RPMI7951 (cell line): ENCODE measurements at regions not wholly inside any gene's neighbourhood (a gene's known extent, or its start where the extent isn't known, plus 50 kb on each side); places are given as distances from the start of the nearest gene placed in this dataset.
"Not testable (repeated sequence)": the region's sequence is repeated elsewhere in the genome, so short reads cannot be mapped to it uniquely, and the experiment has no call there.

Source experiments
- DNase-seq: peaks from one replicate; pipeline ENCODE4 v3.0.0-alpha.2; 2012; ENCODE audit warnings: low read depth

DNA sequence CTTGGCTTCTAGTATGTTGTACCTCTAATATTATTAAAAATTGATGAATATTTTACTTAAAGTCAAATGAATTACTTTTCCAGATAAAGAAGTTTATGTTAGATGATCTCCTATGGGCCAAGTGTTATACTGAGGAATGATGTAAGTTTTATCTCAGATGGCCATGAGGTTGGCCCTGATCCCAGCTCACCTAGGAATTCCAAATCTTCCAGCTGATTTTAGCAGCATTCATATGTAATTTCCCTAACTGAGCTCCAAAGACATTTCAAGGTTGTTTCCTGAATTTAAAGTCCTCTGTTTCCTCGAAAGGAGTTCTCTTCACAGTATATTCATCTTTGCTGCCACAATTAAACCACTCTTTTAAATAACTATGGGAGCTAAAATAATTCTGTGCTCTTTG is 1670.4 kb upstream of the SPRY2 start:
- DNase-seq, result no peak

DNA sequence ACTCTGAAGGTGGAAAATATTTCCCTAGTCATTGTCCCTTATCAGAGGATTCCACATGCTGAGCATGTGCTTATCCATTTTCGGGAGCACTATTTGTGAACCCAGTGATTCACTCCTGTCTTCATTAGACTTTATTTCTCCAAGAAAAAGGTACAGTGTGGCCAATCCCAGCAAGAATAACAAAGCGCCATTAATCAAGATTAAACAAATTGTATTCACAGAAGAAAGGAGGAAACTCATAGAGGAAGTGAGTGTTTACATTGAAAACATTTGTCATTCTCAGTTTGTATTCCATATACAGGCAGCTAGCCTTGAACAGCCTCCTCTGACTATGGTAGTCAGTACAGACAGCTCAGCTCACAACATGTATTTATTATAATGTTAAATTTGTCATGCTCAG is 1669.9 kb upstream of the SPRY2 start:
- DNase-seq, result no peak

DNA sequence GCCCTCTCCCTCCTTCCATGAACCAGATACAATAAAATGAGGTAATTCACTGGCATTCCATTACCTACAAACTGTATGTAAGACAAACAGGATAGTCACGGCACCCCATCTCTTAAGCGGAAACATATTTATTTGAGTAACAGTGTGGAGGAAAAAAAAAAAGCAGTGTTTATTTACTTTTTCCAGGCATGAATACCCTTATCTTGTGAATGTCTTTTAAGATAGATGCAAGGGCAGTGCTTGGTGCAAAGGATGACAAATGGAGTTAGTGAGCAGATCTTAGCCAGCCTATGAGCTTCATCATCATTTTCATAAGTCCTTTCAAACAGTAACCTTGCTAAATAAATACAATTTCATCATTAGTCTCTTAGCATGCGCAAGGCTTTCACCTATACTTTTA is 1661.8 kb upstream of the SPRY2 start:
- no peak for DNase-seq

DNA sequence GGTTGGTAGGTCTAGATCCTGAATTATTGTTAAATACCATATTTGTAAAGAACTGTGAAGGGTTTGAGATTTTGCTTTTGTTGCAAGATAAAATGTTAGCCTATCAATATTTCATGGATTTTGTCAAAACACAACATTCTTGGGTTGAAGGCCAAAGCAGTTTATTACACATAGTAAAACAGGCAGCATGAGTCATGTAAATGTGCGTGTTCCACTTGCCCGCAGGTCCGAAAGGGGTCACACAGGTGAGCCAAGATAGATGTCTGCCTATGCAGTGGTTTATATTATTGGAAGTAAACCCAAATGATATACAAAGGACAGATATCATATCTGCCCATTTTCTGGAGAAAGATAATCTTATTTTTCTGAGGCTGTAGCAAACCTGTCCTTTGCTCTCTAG is 1654.4 kb upstream of the SPRY2 start:
- no peak for DNase-seq

DNA sequence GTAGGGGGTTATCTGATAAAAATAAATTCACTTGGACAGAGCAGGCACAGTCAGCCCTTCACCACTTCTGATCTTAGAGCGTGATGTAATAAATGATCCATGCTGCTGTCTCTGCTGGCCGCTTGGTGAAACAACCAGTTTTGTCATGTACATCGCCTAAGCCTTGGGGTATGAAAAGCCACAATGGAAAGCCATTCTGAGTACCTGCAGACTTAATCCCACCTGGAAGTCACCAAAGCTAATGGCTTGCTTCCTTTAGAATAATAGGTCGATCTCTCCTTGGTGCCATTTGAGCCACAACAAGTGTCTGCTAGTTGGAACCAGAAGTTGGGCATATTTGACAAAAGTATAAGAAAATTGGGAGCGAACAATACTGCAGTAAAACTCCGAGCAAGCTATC is 1649.7 kb upstream of the SPRY2 start:
- DNase-seq, result no peak

DNA sequence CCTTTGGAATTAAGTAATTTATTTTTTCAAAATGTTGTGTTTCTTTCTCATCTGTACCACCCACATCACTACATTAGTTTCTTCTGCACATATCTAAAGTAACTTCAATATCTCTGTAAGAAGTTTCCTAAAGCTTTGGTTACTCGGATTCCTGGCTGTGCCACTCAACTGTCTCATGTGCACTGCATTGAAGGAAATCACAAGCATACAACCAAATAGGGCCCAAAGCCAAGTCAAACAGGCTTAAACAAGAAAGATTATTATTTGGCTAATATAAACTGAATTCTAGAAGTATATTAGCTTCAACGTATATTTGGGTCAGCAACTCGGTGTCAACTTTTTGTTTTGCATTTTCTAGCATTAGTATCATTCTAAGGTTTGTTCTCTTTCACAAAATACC is 1647.6 kb upstream of the SPRY2 start:
- no peak for DNase-seq

DNA sequence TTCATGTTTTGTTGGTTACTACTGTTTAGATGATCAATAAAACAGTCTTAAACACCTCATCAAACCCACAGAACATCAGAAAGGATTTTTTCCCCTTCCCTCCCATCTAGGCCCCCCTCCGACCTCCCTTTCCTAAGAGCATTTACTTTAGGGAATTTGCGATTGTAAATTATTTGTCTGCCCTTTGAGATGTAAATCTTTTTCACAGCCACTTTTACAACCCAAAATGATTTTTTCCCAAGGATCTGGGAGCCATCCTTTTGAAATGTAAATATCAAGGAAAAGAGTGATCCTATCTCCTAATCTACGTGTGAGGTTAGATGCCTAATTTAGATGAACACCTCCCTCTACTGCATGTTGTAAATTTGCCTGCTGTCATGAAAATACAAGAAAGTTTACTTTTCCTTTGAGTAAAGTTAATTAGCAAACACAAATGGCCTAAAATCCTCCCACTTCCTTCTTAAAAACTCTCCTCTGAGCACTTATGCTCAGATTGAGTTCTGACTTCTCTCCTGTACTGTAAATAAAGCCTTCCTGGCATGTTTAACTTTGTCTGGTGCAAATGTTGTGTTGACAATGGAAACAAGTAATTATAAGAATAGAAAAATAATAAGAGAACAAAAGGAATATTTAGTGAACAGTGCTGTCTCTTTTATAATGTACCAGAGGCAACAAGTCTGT is 1646.9 kb upstream of the SPRY2 start:
- DNase-seq, result no peak

DNA sequence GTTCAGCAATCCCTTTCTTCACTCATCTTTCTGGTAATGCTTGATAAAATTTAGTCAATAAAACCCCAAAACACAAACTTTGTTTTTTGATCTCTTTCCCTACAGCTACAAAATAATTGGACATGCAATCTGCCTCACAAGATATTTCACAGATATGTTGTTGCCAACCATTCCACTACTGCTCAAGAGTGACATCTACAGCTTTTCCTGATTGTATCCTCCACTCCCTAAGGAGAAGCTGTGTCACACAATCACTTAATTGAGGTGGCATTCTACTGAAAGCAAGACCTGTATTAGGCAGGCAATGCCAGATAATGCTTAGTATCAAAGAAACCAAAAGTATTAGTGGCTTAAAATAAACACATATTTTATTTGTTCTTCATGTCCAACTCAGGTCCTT is 1646.2 kb upstream of the SPRY2 start:
- DNase-seq, result no peak

DNA sequence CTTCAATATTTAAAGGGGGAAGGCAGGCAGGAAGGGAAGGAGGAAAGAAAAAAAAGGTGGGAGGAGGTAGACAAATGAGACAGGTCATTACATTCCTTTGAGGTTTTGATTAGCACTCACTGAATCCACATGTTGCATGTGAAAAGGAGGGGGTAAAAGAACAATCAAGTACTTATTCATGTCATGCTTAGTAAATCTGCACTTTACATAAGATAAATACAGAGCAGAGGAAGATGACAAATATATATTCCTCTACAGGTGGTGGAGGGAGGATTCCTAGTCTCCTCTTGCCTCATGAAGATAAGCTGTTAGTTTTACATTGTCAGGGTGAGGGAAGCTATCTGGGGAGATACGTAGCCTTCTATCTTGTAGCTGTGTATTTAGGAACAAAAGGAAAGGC is 1645.4 kb upstream of the SPRY2 start:
- no peak for DNase-seq

DNA sequence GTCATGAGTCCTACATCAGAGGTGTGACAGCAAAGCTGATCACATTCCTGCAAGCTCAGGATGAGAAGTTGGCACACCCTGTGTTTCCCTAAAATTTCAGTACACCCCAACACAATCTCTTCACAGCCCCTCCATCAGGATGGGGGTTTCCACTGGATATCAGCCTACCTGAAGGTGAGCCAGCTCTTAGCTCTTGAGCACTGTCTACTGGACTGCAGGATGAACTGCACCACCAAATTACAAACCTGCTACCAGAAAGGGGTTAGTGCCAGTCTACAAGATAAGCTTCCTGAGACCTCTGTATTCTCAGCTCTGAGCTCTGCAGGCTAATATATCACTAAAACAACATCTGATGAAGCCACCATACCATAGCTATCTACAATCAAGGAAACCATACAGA is 1616.2 kb upstream of the SPRY2 start:
- no peak for DNase-seq

DNA sequence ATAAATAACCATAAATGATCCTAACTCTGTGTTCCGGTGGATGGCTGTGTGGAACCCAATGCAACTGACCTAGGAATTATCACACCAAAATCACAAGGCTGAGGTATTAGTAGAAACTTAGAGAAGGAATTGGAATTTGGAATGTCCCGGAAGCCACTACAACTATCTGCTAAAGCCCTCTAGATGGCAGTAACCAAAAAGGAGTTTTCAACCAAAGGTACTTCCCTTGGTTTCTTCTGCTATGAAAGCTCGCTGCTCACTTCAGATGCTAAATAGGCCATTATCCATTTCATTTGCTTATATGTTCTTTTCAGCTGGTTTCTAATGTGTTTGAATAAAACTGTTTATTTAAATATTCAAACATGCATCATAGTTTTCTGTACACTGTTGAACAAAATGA is 1589.1 kb upstream of the SPRY2 start:
- no peak for DNase-seq

DNA sequence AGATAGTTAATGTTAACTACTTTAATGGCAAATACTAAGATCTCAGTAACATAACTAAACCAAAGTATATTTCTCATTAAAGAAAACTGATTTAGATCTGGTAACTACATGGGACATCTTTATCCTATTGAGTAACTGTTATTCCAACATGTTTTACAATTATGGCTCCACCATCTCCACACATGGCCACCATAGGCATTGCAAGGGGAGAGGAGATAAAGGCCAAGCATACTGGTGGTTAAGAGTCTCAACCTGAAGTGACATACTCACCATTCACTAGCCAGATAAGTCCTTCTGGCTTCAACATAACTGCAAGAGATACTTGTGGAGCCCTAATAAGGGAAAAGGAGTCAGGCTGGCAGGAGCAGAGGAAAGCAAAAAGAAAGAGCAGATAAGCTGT is 1586.4 kb upstream of the SPRY2 start:
- no peak for DNase-seq

DNA sequence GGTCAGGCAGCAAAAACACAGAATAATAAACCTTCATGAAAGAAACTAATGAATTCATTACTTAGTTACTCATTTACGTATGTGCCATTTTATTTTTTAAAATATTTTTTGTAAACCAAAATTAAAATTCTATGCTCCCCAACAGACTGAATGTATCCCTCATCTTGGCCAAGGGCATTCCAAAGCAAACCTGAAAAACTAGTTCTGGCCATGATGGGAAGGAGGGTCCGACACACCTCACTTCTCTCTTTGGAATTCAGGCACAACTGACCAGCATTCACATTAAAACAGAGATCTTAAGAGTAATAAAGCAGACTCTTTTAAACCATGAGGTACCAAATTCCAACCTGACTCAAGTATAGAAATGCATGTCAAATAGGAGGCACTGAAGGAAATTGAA is 1576.9 kb upstream of the SPRY2 start:
- DNase-seq, result no peak

DNA sequence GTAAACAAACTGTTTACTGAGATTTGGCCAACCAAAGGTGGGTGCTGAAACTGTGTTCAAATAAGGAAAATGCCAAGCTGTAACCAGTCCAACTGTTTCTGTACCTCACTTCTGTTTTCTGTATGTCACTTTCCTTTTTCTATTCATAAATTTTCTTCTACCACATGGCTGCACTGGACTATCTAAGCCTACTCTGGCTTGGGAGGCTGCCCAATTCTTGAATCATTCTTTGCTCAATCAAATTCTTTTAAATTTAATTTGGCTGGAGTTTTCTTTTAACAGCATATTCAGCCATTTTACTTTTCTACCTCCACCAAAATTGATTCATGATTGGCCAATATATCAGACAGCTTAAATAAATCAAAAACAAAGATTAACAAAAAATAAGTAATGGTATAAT is 1575.5 kb upstream of the SPRY2 start:
- no peak for DNase-seq

DNA sequence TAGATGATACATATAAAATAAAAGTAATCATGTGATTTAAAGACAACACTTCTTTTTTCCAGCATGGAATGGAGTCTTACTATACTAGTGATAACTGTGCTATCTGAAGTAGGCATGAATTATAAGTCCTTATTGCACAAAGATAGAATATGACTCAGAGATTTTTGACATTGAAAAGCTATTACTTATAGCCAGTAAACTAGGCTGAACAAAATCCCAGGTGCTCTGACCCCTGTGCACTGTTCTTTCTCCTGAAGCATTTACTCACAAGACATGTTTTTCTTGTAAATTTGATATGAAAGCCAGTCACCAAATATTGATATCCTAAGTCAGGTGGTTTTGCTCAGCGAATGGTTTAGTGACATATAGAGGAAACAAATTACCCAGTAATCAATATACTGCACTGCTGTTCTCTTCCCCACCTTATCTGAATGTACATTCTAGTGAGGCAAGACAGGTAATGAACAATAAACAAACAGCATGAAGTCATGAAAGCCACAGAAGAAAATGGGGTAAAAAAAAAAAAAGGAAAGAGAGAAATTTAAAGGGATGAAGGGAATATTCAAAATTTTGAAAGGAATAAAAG is 1567.0 kb upstream of the SPRY2 start:
- DNase-seq, result no peak

DNA sequence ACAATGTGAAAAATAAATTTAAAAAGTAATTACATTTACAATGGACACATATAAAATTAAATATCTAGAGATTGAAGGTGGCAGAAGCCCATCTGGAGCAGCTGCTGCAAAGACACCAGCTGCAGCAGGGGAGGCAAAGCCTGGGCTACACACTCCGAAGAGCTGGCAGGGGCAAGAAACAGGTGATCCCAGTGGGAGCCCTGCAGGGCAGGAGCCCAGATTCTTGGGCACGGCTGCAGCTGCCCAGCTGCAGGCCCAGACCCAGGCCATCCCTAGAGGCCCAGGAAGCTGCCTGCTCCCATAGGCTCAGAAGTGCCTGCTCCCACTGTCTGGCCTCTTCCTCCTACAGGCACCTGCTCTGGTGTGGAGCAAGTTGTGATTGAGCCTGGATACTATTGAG is 1547.9 kb upstream of the SPRY2 start:
- DNase-seq, result no peak

DNA sequence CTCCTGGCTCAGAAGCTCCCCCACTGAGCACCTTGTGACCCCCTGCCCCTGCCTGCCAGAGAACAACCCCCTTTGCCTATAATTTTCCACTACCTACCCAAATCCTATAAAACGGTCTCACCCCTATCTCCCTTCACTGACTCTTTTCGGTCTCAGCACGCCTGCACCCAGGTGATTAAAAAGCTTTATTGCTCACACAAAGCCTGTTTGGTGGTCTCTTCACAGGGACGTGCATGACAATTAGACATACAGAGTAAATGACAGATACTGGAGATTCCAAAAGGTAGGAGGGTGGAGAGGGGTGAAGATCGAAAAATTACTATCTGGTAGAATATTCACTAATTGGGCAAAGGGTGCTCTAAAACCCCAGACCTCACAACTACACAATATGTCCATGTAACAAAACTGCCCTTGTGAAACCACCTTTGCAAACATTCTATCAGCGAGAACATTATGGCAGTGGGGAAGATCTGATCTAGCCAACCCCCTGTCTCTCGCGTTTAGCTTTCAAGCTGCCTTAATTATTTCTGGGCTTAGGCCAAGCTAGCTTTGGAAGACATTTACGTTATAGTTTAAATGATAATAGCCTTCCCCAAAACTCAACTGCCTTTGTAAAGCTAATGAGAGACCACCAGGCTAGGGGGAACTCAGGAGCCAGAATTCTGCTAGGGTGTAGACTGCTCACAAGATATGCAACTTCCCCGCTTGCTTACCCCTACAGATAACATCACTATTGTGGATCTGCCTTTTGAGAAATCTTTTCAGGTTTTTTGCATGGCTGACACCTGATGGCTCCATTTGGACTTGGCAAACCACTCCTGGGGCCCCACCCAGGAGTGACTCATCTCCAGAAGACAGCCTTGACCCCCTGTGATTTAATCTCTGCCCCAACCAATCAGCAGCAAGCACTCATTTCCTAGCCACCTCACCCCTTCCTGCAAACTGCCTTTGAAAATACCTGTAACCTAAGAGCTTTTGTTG is 1534.0 kb upstream of the SPRY2 start:
- no peak for DNase-seq

DNA sequence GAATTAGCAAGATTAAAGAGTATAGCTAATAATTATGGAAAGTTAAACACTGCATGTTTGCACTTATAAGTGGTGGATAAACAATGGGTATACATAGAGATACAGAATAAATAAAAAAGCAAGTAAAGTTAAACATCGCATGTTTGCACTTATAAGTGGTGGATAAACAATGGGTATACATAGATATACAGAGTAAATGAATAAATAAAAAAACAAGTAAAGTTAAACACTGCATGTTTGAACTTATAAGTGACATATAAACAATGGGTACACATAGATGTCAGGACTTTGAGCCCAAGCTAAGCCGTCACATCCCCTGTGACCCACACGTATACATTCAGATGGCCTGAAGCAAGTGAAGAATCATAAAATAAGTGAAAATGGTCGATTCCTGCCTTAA is 1533.3 kb upstream of the SPRY2 start:
- DNase-seq, result no peak

DNA sequence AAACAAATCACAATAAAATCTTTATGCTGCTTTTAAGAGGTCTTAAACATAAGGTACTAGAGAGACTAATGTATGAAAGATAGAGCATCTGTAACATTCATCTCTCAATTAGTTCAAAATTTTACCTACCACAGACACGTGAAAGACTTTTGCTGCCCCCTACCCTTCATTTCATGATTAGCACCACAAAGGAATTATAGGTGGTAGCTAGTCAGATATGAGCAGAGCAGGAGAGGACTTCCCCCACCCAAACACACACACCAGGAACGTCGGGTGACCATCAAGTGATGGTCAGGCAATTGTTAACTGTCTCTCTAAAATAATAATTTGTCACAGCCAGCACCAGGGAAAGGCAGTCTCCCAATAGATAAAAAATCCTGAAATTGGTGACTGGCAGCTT is 1531.7 kb upstream of the SPRY2 start:
- DNase-seq, result no peak

DNA sequence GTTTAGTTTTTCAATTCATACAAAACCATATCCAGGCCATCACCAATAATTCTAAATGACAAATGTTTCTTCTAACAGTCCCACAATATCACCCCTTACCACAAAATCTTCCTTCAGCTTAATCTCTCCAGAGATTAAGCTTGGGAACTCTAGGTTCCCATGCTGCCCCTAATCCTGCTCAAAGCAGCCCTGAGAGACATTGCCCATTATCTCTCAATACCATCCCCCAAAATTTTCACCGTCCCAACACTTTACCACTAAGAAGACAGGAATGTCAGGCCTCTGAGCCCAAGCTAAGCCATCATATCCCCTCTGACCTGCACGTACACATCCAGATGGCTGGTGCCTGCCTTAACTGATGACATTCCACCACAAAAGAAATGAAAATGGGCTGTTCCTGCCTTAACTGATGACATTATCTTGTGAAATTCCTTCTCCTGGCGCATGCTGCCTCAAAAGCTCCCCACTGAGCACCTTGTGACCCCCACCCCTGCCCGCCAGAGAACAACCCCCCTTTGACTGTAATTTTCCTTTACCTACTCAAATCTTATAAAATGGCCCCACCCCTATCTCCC is 1530.9 kb upstream of the SPRY2 start:
- DNase-seq, result not testable (repeated sequence)

DNA sequence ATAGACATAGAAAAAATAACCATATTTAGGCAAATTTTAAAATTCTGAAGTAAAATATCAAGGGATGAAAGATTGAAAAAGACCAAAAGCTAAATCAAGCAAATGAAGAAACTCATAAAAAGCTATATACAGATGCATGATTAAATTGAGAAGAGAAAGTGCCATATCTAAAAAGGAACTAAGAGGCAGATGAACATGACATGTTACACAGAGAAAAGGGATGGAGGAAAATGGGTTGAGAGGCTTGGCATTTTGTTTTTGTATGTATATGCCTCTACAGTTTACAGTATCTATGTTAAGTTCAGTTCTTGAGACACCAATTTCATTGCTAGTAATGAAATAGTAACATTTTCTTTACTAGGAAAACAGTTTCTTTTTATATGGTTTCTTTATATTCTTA is 1507.4 kb upstream of the SPRY2 start:
- no peak for DNase-seq

DNA sequence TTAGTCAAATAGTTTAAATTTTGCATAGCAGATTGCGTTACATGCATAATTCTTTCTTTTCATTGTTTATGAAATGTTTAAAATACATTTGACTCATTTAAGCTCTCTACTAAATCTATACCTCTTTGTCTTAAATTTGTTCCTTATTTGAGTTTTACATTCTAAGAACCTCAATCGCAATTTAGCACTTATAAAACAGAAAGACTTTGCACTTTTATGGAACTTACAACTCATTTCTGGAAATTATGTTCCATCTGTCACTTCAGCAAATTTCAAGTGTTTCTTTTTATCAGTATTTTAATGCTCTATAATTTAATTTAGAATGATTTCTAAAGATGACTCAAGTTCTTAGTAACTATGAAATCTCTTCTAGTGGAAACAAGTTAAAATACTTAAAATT is 1505.8 kb upstream of the SPRY2 start:
- no peak for DNase-seq

DNA sequence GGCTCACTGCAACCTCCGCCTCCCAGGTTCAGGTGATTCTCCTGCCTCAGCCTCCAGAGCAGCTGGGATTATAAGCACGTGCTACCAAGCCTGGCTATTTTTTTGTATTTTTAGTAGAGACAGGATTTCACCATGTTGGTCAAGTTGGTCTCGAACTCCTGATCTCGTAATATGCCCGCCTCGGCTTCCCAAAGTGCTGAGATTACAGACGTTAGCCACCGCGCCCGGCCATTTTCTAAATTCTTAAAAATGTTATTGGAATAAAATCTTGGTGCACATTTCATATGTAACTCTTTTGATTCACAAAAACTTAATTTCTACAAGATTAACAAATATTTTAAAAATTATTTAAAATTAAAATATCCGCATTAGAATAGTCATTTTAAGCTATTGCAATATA is 1480.3 kb upstream of the SPRY2 start:
- DNase-seq, result no peak
